SU-DHL-6 (cell line): ENCODE measurements at regions not wholly inside any gene's neighbourhood (a gene's known extent, or its start where the extent isn't known, plus 50 kb on each side); places are given as distances from the start of the nearest gene placed in this dataset.

Source experiments
- CTCF ChIP-seq: fragments of 200-600 bp; sonication (generic); IDR thresholded peaks from one replicate; pipeline ENCODE4 v1.5.1; 2017; ENCODE audit warnings: antibody characterized with exemption, mild to moderate bottlenecking, low read length, moderate library complexity; ENCODE audit not compliant: insufficient read depth, poor library complexity, severe bottlenecking
- EZH2phosphoT487 ChIP-seq: fragments of 200-600 bp; sonication (generic), shearing (Covaris generic); conservative IDR thresholded peaks from 2 replicates; pipeline ENCODE4 v1.6.1; 2018; ENCODE audit warnings: mild to moderate bottlenecking, antibody characterized with exemption, low read length, moderate library complexity, mixed read lengths

- TF ChIP-seq CTCF (no peak), EZH2phosphoT487 (no peak)
Observed at GRCh38 chr4:112927544-112927943, 121.9 kb upstream of the ANK2 start.
